ENCODE measurements at regions not wholly inside any gene's neighbourhood (a gene's known extent, or its start where the extent isn't known, plus 50 kb on each side); places are given as distances from the start of the nearest gene placed in this dataset.
"Not testable (repeated sequence)": the region's sequence is repeated elsewhere in the genome, so short reads cannot be mapped to it uniquely, and the experiment has no call there.

GRCh38 chr1:70760154-70760553 lies 287.5 kb downstream of the PTGER3 start:
- DNase-seq: no peak

DNA sequence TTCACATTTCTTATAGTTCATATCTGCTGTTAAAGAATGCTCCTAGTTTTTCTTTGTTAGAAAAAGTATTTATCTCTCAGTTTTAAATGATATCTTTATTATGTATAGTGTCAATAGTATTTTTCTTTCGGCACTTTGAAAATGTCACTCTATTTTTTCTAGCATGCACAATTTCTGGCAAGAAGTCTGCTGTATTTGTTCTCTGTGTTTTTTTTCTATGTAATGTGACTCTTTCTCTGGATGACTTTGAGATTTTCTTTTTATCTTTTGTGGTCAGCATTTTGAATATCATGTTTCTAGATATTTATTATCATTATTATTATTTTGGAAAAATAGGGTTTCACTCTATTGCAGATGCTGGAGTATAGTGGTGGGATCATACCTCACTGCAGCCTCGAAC lies 285.2 kb downstream of the PTGER3 start:
- no peak for DNase-seq

- DNase-seq: no peak
Observed at GRCh38 chr1:70764747-70765146, 282.9 kb downstream of the PTGER3 start.

DNA sequence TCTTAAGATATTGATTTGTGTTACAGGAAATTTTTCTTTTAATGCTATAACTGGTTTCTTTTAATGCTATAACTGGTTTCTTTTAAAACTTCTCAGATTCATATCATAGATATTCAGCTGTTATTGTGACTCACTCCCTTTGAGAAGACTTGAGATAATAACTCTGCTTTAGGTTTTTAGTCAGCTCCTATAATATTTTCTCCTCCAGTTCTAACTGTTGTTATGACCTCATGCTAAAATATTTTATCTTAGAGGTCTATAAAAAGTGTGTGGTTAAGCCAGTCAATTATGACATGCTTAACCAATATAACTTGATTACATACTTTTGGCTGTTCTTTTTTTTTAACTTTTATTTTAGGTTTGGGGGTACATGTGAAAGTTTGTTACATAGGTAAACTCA lies 280.2 kb downstream of the PTGER3 start:
- no peak for DNase-seq

DNA sequence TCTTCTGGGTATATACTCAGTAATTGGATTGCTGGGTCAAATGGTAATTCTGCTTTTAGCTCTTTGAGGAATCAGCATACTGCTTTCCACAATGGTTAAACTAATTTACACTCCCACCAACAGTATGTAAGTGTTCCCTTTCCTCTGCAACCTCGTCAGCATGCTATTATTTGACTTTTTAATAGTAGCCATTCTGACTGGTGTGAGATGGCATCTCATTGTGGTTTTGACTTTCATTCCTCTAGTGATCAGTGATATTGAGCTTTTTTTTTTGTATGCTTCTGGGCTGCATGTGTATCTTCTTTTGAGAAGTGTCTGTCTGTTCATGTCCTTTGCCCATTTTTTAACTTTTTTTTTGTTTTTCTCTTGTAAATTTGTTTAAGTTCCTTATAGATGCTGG lies 279.4 kb downstream of the PTGER3 start:
- DNase-seq: no peak

DNA sequence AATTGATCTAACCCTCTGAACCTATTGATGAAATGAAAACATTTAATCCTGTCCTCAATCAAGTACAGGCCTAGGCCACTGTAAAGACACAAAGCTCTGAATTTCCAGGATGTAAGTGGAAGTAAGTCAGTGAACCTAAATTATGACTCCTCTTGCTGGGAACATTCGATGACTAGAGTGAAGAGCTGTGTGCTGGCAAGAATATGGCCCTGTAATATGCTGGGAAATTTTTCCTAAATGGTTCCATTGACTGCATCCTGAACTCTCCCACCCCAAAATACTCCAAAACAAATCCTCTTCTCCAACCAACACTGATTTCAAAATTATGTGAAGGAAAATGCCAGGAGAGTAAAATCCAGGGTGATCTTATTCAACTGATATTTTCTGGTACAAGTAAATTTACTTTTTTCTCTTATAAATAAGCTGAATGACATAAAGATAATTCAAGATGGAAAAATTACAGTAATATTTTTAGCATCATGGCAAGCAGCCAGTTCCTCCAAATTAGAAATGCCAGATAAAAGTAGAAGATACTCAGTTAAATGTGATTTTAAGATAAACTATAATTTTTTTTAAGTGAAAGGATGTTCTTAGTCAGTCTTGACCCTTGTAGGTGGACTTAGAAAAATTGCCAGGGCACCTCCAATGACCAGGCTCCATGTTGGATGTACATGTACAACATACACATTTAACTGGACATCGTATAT lies 269.4 kb downstream of the PTGER3 start:
- DNase-seq: no peak

DNA sequence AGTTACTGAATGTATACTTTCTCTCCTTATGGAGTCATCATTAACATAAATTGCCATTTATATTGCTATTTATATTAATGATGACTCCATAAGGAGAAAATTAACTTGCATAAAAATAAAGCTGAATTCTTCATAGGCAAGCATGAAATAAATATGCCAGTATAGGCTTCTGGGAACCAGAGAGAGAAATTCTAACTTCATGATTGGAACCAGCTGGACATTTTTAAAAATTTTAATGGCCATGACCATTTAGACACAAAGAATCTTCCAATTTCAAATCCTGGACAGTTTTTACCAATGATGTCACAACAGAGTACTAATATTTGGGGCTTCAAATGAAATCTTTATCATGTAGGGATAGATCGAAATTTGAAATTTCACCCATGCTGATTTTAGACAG lies 268.7 kb downstream of the PTGER3 start:
- DNase-seq: no peak

GRCh38 chr1:70779571-70779970 lies 268.0 kb downstream of the PTGER3 start:
- no peak for DNase-seq

DNA sequence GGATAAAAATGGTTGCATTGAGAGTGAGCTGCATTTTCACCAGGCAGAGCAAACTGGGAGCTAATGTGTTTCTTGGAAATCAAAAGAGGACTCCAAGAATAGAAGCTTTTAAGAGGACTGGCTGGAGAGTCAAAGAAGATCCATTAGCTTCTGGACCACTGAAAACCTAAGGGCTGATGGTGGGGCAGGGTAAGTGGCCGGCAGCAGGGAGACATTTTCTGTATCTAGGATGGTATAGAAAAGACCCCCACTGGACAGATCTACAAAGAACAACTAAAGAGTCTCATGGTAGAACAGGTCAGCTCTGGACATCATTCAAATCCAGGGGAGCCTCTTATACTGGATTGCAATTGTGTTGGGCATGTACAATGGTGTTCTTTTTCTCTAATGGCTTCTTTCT lies 262.3 kb downstream of the PTGER3 start:
- no peak for DNase-seq

DNA sequence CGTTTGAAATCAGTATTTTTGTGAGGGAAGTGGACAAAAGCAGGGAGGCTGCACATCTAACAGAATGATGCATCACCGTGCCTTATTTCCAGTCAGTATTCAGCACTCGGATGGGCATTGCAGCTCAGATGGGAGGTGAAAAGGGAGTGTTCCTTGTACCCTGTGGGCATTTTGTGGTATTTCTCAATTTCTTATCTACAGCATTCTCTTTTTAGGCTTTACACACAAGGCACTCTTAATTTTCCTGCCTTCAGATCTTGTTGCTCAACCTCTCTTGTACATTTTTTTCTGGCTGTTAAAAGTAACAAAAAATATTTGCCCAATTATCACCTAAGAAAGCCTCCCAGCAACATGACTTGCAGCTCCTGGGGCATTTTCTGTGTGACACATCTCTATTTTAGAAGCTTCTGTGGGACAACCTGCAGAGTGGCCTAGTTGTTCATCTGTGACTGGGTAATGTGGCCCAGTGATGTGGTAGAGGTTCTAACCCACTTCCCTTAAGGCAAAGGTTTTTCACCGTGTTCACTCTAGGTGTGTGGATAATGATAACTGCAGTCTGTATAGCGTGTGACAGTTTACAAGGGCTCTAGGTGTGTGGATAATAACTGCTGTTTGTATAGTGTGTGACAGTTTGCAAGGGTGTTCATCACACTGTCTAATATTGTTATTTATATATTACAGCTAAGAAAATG lies 257.2 kb downstream of the PTGER3 start:
- no peak for DNase-seq

DNA sequence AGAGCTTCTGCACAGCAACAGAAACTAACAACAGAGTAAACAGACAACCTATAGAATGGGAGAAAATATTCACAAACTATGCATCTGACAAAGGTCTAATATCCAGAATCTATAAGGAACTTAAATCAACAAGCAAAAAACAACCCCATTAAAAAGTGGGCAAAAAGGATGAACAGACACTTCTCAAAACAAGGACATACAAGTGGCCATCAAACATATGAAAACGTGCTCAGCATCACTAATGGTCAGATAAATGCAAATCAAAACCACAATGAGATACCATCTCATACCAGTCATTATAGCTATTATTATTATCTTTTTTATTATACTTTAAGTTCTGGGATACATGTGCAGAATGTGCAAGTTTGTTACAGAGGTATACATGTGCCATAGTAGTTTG lies 252.6 kb downstream of the PTGER3 start:
- DNase-seq: not testable (repeated sequence)

GRCh38 chr1:70796298-70796697 lies 251.3 kb downstream of the PTGER3 start:
- not testable (repeated sequence) for DNase-seq

- not testable (repeated sequence) for DNase-seq
Observed at GRCh38 chr1:70802625-70803024, 245.0 kb downstream of the PTGER3 start.

GRCh38 chr1:70805641-70806040 lies 242.0 kb downstream of the PTGER3 start:
- DNase-seq: no peak

DNA sequence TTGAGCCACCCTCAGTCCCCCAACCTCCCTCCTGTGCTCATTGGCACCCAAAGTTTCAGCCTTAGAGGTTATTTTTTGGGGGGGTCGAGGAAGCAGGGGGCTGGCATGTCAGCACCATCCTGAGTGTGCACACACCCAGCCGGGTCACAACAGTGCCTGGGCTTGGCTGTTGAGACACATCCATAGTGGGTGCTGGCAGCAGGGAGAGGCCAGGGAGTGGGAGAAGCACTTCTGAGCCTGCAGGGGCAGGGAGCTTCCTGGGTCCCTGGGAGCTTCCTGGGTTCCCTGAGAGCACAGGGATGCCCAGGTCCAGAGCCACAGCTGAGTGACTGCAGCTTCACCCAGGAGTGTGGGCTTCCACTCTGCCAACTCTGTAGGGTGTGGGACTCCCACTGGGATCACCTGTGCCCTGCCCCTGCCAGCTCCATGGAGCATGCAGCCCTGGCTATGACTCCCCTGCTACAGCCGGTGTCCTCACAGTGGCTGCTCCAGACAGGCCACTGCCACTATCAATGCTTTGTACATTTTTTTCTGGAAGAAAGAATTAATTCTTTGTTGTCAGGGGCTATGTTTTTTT lies 240.4 kb downstream of the PTGER3 start:
- DNase-seq: no peak

GRCh38 chr1:70809069-70809468 lies 238.5 kb downstream of the PTGER3 start:
- DNase-seq: no peak

DNA sequence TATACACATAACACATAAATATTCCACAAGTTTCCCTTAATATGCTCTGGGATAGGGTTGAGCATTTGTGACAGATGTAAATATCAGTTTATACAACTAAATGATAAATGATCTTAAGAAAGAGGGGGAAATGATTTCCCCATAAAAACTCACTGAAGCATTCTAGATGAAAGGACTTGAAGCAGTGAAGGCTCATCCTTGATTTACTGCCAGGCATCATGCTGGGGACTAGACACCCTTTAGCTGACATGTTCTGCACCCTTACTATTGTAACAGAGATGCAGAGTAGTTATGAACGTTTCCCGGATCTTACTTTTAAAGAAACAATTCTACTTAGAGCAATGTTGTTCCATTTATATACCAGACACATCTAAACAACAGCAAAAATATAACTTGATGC lies 235.8 kb downstream of the PTGER3 start:
- no peak for DNase-seq

GRCh38 chr1:70812442-70813109 lies 235.0 kb downstream of the PTGER3 start:
- DNase-seq: no peak

DNA sequence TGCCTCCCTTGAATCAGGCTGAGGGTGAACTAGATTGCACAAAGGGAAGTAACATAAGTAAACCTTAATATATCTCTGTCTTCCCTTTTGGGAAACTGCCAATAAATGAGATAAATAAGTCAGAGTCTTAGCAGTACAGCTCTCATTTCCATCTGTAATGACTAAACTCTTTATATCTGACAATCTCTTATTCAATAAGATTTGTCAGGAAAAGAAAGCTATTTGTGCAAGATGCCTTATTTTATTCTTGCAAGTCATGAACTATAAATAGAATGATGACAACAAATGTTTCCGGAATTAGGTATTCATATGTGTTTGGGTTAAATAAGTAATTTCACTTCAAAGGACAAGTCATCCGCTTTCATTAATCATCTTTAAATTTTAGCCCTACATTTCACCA lies 229.2 kb downstream of the PTGER3 start:
- no peak for DNase-seq

DNA sequence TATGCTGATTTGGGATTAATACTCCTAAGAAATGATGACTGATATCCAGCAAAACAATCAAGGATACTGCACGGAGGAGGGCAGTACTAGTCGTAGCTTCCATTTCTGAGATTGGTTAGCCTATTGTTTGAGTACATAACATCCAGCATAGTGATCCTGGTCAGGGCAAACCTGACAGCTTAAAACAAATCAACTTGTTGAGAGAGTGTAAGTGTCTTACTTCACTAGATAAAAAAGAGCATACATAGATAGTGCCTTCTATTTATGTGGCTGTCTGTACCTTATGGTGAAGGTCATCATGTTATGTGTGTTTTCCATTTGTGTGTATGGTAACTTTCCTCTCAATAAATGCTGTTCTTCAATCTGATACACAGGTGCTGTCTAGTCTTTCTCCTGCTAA lies 228.4 kb downstream of the PTGER3 start:
- no peak for DNase-seq

DNA sequence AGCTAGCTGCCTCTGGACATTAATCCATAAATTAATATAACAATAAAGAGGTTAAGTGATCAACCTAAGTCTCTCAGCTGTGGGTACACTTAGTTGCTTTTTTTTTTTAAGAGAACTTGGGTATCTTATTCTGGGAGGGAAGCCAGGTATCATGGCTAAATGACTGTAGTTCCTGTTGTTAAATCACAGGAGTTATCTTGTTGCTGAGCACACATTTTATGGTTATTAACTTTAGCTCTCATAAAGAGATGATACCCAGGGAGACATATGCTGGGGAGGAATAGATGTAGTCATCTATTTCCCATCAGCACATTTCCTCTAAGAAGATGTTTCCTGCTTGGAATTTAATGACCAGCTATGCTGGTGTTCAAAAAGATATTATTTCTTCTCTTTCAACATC lies 227.8 kb downstream of the PTGER3 start:
- DNase-seq: no peak

DNA sequence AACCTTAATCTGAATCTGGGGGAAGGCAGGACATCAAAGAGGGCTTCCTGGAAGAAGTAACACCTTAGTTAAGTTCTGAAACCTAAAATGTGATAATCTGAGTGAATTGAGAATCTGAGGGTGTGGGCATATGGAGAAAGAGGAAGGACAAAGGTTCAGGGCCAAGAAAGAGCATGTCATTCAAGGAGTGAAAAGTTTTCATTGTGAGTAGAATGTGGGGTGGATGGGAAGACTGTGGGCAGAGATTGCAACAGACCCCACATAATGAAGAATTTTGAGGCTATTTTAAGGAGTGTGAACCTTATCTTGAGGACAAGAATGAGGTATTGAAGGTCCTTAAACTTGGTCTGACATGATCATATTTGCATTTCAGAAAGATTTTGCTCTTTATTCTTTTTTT lies 227.2 kb downstream of the PTGER3 start:
- no peak for DNase-seq

DNA sequence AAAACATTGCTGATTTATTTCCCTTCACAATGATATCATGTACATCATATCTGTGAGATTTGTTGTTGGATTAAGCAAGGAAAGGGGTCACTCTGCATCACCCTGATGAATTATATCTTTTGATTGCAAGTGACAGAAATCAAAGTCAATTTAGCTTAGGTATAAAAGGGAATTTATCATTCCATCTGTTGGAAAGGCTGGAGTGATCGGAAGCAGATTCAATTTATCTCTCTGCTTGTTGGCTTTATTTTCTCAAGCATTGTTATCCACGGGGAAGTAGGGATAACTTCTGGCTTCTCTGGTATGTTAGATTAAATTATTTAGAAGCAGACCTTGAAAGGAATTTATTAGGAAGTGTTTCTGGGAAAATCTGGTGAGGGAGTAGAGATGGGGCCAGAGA lies 226.6 kb downstream of the PTGER3 start:
- DNase-seq: no peak

Data from left kidney (tissue), 1 donor.